H1 (cell line): ENCODE measurements at regions not wholly inside any gene's neighbourhood (a gene's known extent, or its start where the extent isn't known, plus 50 kb on each side); places are given as distances from the start of the nearest gene placed in this dataset.

Experiments used
- CTCF ChIA-PET: fragments of 300-600 bp; sonication (Branson Sonifier 250); formaldehyde crosslinking; loops from one replicate; lab custom pipeline; 2021; ENCODE audit not compliant: partially characterized antibody; lab: Charles Lee
- POLR2A ChIA-PET: fragments of 300-600 bp; sonication (Branson Sonifier 250); formaldehyde crosslinking; loops from one replicate; lab custom pipeline; 2021; ENCODE audit warnings: inconsistent platforms; ENCODE audit not compliant: partially characterized antibody; lab: Charles Lee
- DNase-seq, 2 experiments: peaks; one replicate each; pipeline versions ENCODE4 v3.0.0 to v3.0.0-alpha.2; 2010 to 2022; ENCODE audit warnings: low spot score in 2 of 2, low read depth in 1 of 2, mixed read lengths in 1 of 2
- FAIRE-seq: peaks from 2 replicates; lab custom pipeline; 2011; peaks lifted over from hg19 to GRCh38; lab: Jason Lieb, UNC
- H2AFZ ChIP-seq: 2 replicates; pipeline ENCODE4 v1.8.1; 2012; ENCODE audit warnings: low read length, inconsistent platforms
- H2AK5ac ChIP-seq: 2 replicates; pipeline ENCODE4 v1.6.1; 2013; ENCODE audit warnings: low read depth, low read length
- H2BK120ac ChIP-seq: replicated peaks from 2 replicates; pipeline ENCODE3; 2013; ENCODE audit warnings: low read depth, low read length, inconsistent platforms
- H2BK12ac ChIP-seq: 2 replicates; pipeline ENCODE4 v1.6.1; 2013; ENCODE audit warnings: low read depth, low read length
- H2BK15ac ChIP-seq: 2 replicates; pipeline ENCODE4 v1.6.1; 2013; ENCODE audit warnings: low read length
- H2BK20ac ChIP-seq: 2 replicates; pipeline ENCODE4 v1.6.1; 2013; ENCODE audit warnings: low read length
- H2BK5ac ChIP-seq: 2 replicates; pipeline ENCODE4 v1.6.1; 2013; ENCODE audit warnings: low read depth, low read length
- H3K14ac ChIP-seq: 2 replicates; pipeline ENCODE4 v1.6.1; 2013; ENCODE audit warnings: inconsistent platforms; ENCODE audit not compliant: insufficient read length
- H3K18ac ChIP-seq: 2 replicates; pipeline ENCODE4 v1.6.1; 2013; ENCODE audit warnings: low read length; ENCODE audit errors: extremely low read depth
- H3K23ac ChIP-seq: 2 replicates; pipeline ENCODE4 v1.6.1; 2013; ENCODE audit warnings: inconsistent platforms; ENCODE audit not compliant: insufficient read length
- H3K23me2 ChIP-seq: 2 replicates; pipeline ENCODE4 v1.6.1; 2013; ENCODE audit warnings: low read depth, low read length
- H3K27ac ChIP-seq: 2 replicates; pipeline ENCODE4 v1.6.1; 2011; ENCODE audit warnings: low read depth, low read length, inconsistent platforms
- H3K27me3 ChIP-seq, 4 experiments: replicated peaks in 1 of 4; 1 replicate in 1 of 4; 2 replicates in 3 of 4; pipeline versions ENCODE4 v1.6.1 to v1.8.1; 2011 to 2013; ENCODE audit warnings: low read length in 3 of 4, mild to moderate bottlenecking in 3 of 4, inconsistent platforms in 2 of 4, mixed read lengths in 2 of 4, moderate library complexity in 1 of 4; ENCODE audit not compliant: control insufficient read depth in 3 of 4, insufficient read depth in 3 of 4; ENCODE audit errors: extremely low read depth in 1 of 4
- H3K36me3 ChIP-seq, 4 experiments: 2 replicates each; pipeline versions ENCODE4 v1.6.1 to v1.8.1; 2011 to 2013; ENCODE audit warnings: mild to moderate bottlenecking in 4 of 4, low read length in 3 of 4, moderate library complexity in 2 of 4, control low read depth in 1 of 4, inconsistent platforms in 1 of 4; ENCODE audit not compliant: insufficient read depth in 4 of 4, control insufficient read depth in 2 of 4
- H3K4ac ChIP-seq: replicated peaks from 2 replicates; pipeline ENCODE3; 2013; ENCODE audit warnings: low read length, low read depth, mixed read lengths, inconsistent platforms; ENCODE audit not compliant: insufficient read length
- H3K4me1 ChIP-seq, 4 experiments: replicated peaks in 1 of 4; 1 replicate in 1 of 4; 2 replicates in 3 of 4; pipeline versions ENCODE4 v1.6.1 to v1.8.1; 2011 to 2013; ENCODE audit warnings: low read length in 3 of 4, inconsistent platforms in 2 of 4, mixed read lengths in 1 of 4; ENCODE audit not compliant: insufficient read depth in 4 of 4, control insufficient read depth in 3 of 4
- H3K4me2 ChIP-seq, 2 experiments: 2 replicates each; pipeline versions ENCODE4 v1.6.1 to v1.8.1; 2011 to 2013; ENCODE audit warnings: low read depth in 2 of 2, low read length in 2 of 2, control low read depth in 1 of 2, inconsistent platforms in 1 of 2, mild to moderate bottlenecking in 1 of 2; ENCODE audit not compliant: insufficient read depth in 1 of 2
- H3K4me3 ChIP-seq, 4 experiments: fragments of 200-600, 300-600 bp in 1 of 4; sonication (generic), shearing (Covaris generic), sonication (Bioruptor Twin) in 1 of 4; 2 replicates each; pipeline versions ENCODE4 v1.5.1 to v1.8.1; 2011 to 2016; ENCODE audit warnings: low read length in 4 of 4, low read depth in 3 of 4, control low read depth in 2 of 4, inconsistent platforms in 2 of 4, mild to moderate bottlenecking in 2 of 4, mixed read lengths in 1 of 4, moderate library complexity in 1 of 4; ENCODE audit not compliant: insufficient read depth in 2 of 4; ENCODE audit errors: extremely low read depth in 1 of 4
- H3K56ac ChIP-seq: replicated peaks from 2 replicates; pipeline ENCODE3; 2013; ENCODE audit warnings: low read depth, mild to moderate bottlenecking, mixed read lengths, low read length, inconsistent platforms; ENCODE audit not compliant: insufficient read length
- H3K79me1 ChIP-seq: 2 replicates; pipeline ENCODE4 v1.6.1; 2013; ENCODE audit warnings: low read depth, low read length, control low read depth
- H3K79me2 ChIP-seq, 2 experiments: 2 replicates each; pipeline versions ENCODE4 v1.6.1 to v1.8.1; 2012 to 2013; ENCODE audit warnings: low read length in 2 of 2, mild to moderate bottlenecking in 2 of 2, inconsistent platforms in 1 of 2; ENCODE audit not compliant: insufficient read depth in 2 of 2, control insufficient read depth in 1 of 2
- H3K9ac ChIP-seq, 4 experiments: replicated peaks in 1 of 4; 1 replicate in 1 of 4; 2 replicates in 3 of 4; pipeline versions ENCODE4 v1.6.1 to v1.8.1; 2011 to 2013; ENCODE audit warnings: low read depth in 3 of 4, low read length in 3 of 4, control low read depth in 2 of 4, mild to moderate bottlenecking in 2 of 4, moderate library complexity in 2 of 4, inconsistent platforms in 1 of 4; ENCODE audit errors: extremely low read depth in 1 of 4
- H3K9me3 ChIP-seq, 2 experiments: 2 replicates each; pipeline versions ENCODE4 v1.6.1 to v1.8.1; 2012 to 2013; ENCODE audit warnings: mild to moderate bottlenecking in 2 of 2, moderate library complexity in 2 of 2, control low read depth in 1 of 2, inconsistent platforms in 1 of 2, low read depth in 1 of 2, low read length in 1 of 2, mixed read lengths in 1 of 2; ENCODE audit not compliant: insufficient read depth in 2 of 2
- H4K20me1 ChIP-seq, 2 experiments: replicated peaks in 1 of 2; 2 replicates each; pipeline versions ENCODE3 to v1.8.1; 2011 to 2013; ENCODE audit warnings: inconsistent platforms in 2 of 2, low read length in 2 of 2, mild to moderate bottlenecking in 1 of 2; ENCODE audit not compliant: insufficient read depth in 2 of 2, control insufficient read depth in 1 of 2
- H4K5ac ChIP-seq: 2 replicates; pipeline ENCODE4 v1.6.1; 2013; ENCODE audit warnings: low read length, low read depth, mixed read lengths, inconsistent platforms; ENCODE audit not compliant: insufficient read length
- H4K8ac ChIP-seq: 2 replicates; pipeline ENCODE4 v1.8.0; 2013; ENCODE audit warnings: mild to moderate bottlenecking, moderate library complexity, low read length, inconsistent platforms; ENCODE audit not compliant: insufficient read depth; ENCODE audit errors: extremely low read depth
- H4K91ac ChIP-seq: replicated peaks from 2 replicates; pipeline ENCODE3; 2013; ENCODE audit warnings: low read length, mixed read lengths, inconsistent platforms; ENCODE audit not compliant: insufficient read length
- HDAC6 ChIP-seq: IDR thresholded peaks from one replicate; pipeline ENCODE4 v1.7.1; 2012; ENCODE audit warnings: low read depth, mild to moderate bottlenecking, inconsistent platforms, low read length, moderate library complexity
- JUN ChIP-seq: IDR thresholded peaks from 2 replicates; pipeline ENCODE4 v1.6.1; 2011; ENCODE audit warnings: low read depth, mild to moderate bottlenecking, improper control_type of control experiment, low read length
- KDM4A ChIP-seq: IDR thresholded peaks from one replicate; pipeline ENCODE4 v1.7.1; 2012; ENCODE audit warnings: low read depth, mild to moderate bottlenecking, moderate library complexity, low read length, inconsistent platforms; ENCODE audit not compliant: severe bottlenecking
- KDM5A ChIP-seq: fragments of 200-600 bp; IDR thresholded peaks from 2 replicates; pipeline ENCODE4 v1.7.1; 2012; ENCODE audit warnings: mild to moderate bottlenecking, low read length, inconsistent platforms, mixed read lengths
- NANOG ChIP-seq: IDR thresholded peaks from 2 replicates; pipeline ENCODE4 v1.6.1; 2011; ENCODE audit warnings: low read length, low read depth, mild to moderate bottlenecking, inconsistent platforms; ENCODE audit not compliant: insufficient read depth, poor library complexity, severe bottlenecking
- PHF8 ChIP-seq: fragments of 200-600 bp; sonication (generic); conservative IDR thresholded peaks from 2 replicates; pipeline ENCODE4 v1.7.1; 2012; ENCODE audit warnings: low read depth, mild to moderate bottlenecking, inconsistent platforms, low read length, moderate library complexity
- RBBP5 ChIP-seq: IDR thresholded peaks from 2 replicates; pipeline ENCODE4 v1.7.1; 2012; ENCODE audit warnings: low read depth, mild to moderate bottlenecking, inconsistent platforms, low read length, moderate library complexity, borderline replicate concordance
- RXRA ChIP-seq: IDR thresholded peaks from 2 replicates; pipeline ENCODE4 v1.6.1; 2011; ENCODE audit warnings: low read depth, mild to moderate bottlenecking, low read length, moderate library complexity; ENCODE audit not compliant: insufficient read depth
- SAP30 ChIP-seq: fragments of 300-600 bp; sonication (generic); IDR thresholded peaks from 2 replicates; pipeline ENCODE4 v1.7.1; 2012; ENCODE audit warnings: low read length, moderate library complexity, mild to moderate bottlenecking, inconsistent platforms; ENCODE audit not compliant: insufficient read depth, insufficient replicate concordance
- TEAD4 ChIP-seq: IDR thresholded peaks from 2 replicates; pipeline ENCODE4 v1.6.1; 2012; ENCODE audit warnings: low read depth, low read length, inconsistent platforms, mixed read lengths
- YY1 ChIP-seq: IDR thresholded peaks from 2 replicates; pipeline ENCODE4 v1.6.1; 2011; ENCODE audit warnings: low read depth, mild to moderate bottlenecking, low read length
- WGBS, 2 experiments: shearing (Covaris generic) in 1 of 2; methylation state at CpG; one replicate each; pipeline versions ENCODE4 v1.1.6 to v1.1.7; 2013 to 2015; ENCODE audit warnings: low lambda C conversion rate in 2 of 2, mixed read lengths in 2 of 2, inconsistent platforms in 1 of 2, low coverage in 1 of 2, missing lambda C conversion rate in 1 of 2; ENCODE audit not compliant: insufficient replicate concordance in 2 of 2, insufficient coverage in 1 of 2, insufficient read length in 1 of 2; ENCODE audit errors: extremely low coverage in 1 of 2, missing lambda C conversion rate in 1 of 2; 5-methylcytosine and 5-hydroxymethylcytosine counted together
- TF ChIP-seq, protein P1 (sequence below), 3 experiments: IDR thresholded peaks; 1 replicate in 2 of 3; 2 replicates in 1 of 3; pipeline versions ENCODE4 v1.5.1 to v1.6.1; 2011; ENCODE audit warnings: low read length in 3 of 3, mild to moderate bottlenecking in 3 of 3, inconsistent platforms in 2 of 3, low read depth in 1 of 3, moderate library complexity in 1 of 3; ENCODE audit not compliant: insufficient read depth in 1 of 3; ENCODE audit errors: control extremely low read depth in 1 of 3

DNA sequence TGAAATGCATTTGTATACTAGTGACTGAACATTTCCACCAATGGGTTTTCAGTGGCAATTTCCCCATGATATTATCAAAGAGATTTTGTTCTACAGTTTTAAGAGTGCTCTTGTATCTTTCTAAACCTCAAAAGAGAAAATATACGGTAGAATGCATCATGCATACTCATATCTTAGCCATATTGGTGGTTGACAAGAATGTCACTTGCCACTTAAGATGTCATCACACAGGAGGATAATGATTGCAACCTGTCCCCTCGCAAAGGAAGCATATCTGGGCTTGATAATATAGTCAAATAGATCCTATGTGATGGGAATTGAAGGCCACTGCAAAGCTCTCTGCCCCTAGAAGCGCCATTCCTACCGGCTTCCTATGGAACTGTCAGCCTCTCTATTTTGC lies 79.3 kb upstream of the ARMC3 start:
- no peak overlapping the region for H3K23ac ChIP-seq
- 90% methylated on average over 4 of the region's 4 CpGs; no CpG with 5 or more reads in 1 of the 2 experiments for WGBS, 2 experiments
- H4K20me1 ChIP-seq = no peaks in the 10 kb centered on the region
- no peak for TF ChIP-seq SAP30
- TF ChIP-seq RBBP5 = no peak
- TF ChIP-seq RXRA = no peak
- no peak for TF ChIP-seq HDAC6
- TF ChIP-seq, protein P1, sequence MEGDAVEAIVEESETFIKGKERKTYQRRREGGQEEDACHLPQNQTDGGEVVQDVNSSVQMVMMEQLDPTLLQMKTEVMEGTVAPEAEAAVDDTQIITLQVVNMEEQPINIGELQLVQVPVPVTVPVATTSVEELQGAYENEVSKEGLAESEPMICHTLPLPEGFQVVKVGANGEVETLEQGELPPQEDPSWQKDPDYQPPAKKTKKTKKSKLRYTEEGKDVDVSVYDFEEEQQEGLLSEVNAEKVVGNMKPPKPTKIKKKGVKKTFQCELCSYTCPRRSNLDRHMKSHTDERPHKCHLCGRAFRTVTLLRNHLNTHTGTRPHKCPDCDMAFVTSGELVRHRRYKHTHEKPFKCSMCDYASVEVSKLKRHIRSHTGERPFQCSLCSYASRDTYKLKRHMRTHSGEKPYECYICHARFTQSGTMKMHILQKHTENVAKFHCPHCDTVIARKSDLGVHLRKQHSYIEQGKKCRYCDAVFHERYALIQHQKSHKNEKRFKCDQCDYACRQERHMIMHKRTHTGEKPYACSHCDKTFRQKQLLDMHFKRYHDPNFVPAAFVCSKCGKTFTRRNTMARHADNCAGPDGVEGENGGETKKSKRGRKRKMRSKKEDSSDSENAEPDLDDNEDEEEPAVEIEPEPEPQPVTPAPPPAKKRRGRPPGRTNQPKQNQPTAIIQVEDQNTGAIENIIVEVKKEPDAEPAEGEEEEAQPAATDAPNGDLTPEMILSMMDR (IDR thresholded peaks at IDR 0.05; ENCODE audit: control extremely low read depth in 1 of 3, insufficient read depth in 1 of 3, low read depth in 1 of 3, low read length in 3 of 3) = no peak
- TF ChIP-seq TEAD4 = no peak
- no peak for TF ChIP-seq NANOG
- no peak for TF ChIP-seq JUN
- TF ChIP-seq YY1 = no peak
- no peak for TF ChIP-seq KDM5A
- no peak for TF ChIP-seq PHF8
- no peak for TF ChIP-seq KDM4A

More for the DNA sequence above, 79.3 kb upstream of the ARMC3 start:
- H3K56ac ChIP-seq = no peak overlapping the region
- no peaks in the 10 kb centered on the region for H3K23me2 ChIP-seq
- H2BK15ac ChIP-seq = no peak overlapping the region
- POLR2A ChIA-PET = no interaction called here
- no peak overlapping the region for H3K14ac ChIP-seq
- H3K9me3 ChIP-seq = no peaks in the 10 kb centered on the region
- no peak overlapping the region for H2BK20ac ChIP-seq
- H3K9ac ChIP-seq = no peak overlapping the region
- H2BK120ac ChIP-seq = no peak overlapping the region
- H3K27ac ChIP-seq = no peak overlapping the region
- H2BK12ac ChIP-seq = no peak overlapping the region
- H2BK5ac ChIP-seq = no peak overlapping the region
- H3K79me2 ChIP-seq = no peaks in the 10 kb centered on the region
- CTCF ChIA-PET = no interaction called here
- H3K18ac ChIP-seq = no peak overlapping the region
- H4K91ac ChIP-seq = no peak overlapping the region
- no peaks in the 10 kb centered on the region for H3K79me1 ChIP-seq
- no peak for FAIRE-seq
- no peak overlapping the region for H3K4me2 ChIP-seq
- H3K27me3 ChIP-seq = no peaks in the 10 kb centered on the region
- DNase-seq = no peak
- no peaks in the 10 kb centered on the region for H3K4me1 ChIP-seq
- H2AK5ac ChIP-seq = no peak overlapping the region
- no peak overlapping the region for H3K4ac ChIP-seq
- H4K5ac ChIP-seq = no peak overlapping the region
- H2AFZ ChIP-seq = no peak overlapping the region
- H3K4me3 ChIP-seq = no peak overlapping the region
- H3K36me3 ChIP-seq = no peaks in the 10 kb centered on the region
- no peak overlapping the region for H4K8ac ChIP-seq
